ENCODE measurements at regions not wholly inside any gene's neighbourhood (a gene's known extent, or its start where the extent isn't known, plus 50 kb on each side); places are given as distances from the start of the nearest gene placed in this dataset.

DNA sequence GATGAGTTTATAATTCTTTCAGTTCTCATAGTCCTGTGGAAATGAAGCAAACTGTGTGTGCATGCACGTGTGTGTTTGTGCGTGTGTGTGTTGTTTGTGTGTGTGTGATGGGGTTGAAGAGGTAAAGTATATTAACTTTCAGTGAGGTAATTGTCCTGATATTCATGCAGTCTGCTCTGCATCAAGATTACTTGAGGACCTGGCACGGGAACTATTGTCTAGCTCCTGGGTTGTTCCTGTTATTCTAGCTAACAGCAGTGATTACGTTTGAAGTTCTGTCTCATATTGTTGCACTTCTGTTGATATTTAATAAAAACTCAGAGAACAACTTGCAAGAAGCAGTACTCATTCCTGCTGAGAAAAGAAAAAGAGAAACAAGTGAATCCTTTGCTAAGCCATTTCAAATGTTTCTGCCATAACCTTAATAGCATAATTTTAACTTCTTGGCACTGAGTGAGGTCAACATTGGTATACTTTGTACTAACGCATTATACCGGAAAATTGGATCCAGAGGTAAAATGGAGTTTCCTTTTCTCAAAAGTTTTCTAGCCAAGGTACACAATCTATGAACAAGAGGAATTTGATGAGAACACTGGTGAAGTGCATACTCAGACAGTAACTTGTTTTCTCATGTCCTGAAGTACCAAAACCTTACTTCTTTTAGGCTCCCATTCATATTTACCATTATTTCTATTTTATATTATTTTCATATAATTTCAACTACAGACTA, 113.2 kb downstream of the SPCS3 start:
- no peak for TF ChIP-seq JUND (IDR thresholded peaks at IDR 0.05; ENCODE audit: low read depth)
- in situ Hi-C loops (cut with HindIII; ENCODE audit: low pct_unique_long_range_greater_than_20kb, low sequenced_read_pairs) = no loop called here
- DNase-seq (ENCODE audit: low read depth in 1 of 2, low spot score in 1 of 2) = no peak

DNA sequence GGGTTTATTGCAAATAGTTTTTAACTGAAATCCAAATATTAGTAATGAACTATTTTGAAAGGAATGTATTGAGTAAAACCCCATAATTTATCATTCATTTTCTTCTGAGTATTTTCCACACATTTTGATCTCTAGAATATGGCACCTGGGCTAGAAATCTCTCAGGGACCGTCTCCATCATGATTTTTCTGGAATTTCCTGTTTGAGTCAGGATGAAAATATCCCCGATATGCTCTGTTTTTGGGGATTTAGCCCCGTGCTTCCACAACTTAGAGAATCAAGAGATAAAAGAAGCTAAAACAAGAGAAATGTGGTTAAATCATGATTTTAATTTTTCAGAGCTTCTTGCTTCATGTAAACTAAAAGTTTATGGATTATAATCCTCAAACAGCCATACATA, 114.2 kb downstream of the SPCS3 start:
- in situ Hi-C loops (cut with HindIII; ENCODE audit: low pct_unique_long_range_greater_than_20kb, low sequenced_read_pairs) = no loop called here
- no peak for TF ChIP-seq JUND (IDR thresholded peaks at IDR 0.05; ENCODE audit: low read depth)
- DNase-seq (ENCODE audit: low read depth in 1 of 2, low spot score in 1 of 2) = no peak

DNA sequence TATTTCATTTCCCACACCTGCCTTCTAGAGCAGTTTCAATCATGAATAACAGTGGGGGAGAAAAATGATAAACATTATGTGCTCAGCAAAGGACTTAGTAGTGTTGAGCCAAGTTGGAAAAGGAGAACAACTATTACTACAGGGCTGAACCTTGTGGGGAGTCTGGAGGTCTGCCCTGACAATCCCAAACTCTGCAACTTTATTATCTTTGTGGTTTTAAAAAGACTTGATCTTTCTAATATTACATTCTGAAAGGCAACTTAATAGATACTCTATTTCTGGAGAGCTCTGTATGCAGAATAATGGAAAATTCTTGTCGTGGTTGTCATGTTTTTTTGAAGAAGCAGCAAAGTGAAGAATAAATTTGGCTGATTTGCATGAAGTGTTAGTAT, 116.1 kb downstream of the SPCS3 start:
- DNase-seq (ENCODE audit: low read depth in 1 of 2, low spot score in 1 of 2) = no peak

DNA sequence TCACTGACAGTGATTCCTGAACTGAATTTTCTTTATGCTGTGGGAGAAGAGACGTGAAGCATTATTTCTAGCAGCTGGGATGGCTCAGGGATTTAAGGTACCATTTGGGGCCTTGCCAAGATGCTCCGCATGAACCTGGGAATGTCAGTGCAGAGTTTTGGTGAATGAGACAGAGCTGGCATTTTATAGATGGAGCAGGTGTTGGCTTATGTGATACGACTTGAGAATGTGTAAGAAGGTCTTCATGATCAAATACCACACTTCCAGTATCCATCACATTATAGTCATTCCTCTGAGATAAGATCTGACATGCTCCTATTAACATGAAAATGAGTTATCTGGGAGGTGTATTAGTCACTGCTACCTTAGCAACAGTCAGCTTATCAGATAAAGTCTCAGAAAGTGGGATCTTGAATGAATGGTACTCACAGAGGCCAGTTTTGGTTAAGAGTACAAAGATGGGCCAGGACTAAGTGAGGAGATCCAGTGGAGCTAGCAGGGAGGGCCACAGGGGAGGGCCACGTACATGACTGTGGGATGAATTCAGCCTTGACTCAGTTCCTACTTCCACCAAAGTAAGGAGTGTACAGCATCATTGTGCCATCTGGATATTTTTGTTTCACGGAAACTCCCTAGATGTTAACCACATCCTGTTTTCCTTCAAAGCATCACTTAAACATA, 116.7 kb downstream of the SPCS3 start:
- DNase-seq (ENCODE audit: low read depth in 1 of 2, low spot score in 1 of 2) = no peak
- no peak for TF ChIP-seq JUND (IDR thresholded peaks at IDR 0.05; ENCODE audit: low read depth)
- in situ Hi-C loops (cut with HindIII; ENCODE audit: low pct_unique_long_range_greater_than_20kb, low sequenced_read_pairs) = no loop called here

More for the DNA sequence above, 116.1 kb downstream of the SPCS3 start:
- in situ Hi-C loops (cut with HindIII; ENCODE audit: low pct_unique_long_range_greater_than_20kb, low sequenced_read_pairs) = no loop called here
- TF ChIP-seq JUND (IDR thresholded peaks at IDR 0.05; ENCODE audit: low read depth) = no peak

DNA sequence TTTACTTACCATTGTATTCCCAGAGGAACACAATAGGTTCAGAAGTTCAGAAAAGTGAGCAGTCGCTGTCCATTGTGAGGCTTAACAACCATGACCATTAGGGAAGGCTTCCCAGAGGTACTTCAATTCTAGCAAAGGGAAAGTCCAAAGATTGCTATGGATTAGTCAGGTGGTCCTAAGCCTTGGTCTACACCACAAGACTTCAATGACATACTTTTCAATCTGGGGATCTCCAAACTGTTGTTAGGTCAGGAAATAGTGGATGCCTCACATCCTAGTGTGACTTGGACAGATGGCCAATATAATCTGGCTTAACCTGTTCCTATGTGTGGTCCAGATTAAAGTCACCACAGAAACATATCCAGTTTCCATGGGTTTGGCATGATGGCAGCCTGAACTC, 118.0 kb downstream of the SPCS3 start:
- in situ Hi-C loops (cut with HindIII; ENCODE audit: low pct_unique_long_range_greater_than_20kb, low sequenced_read_pairs) = no loop called here
- no peak for TF ChIP-seq JUND (IDR thresholded peaks at IDR 0.05; ENCODE audit: low read depth)
- no peak for DNase-seq (ENCODE audit: low read depth in 1 of 2, low spot score in 1 of 2)

DNA sequence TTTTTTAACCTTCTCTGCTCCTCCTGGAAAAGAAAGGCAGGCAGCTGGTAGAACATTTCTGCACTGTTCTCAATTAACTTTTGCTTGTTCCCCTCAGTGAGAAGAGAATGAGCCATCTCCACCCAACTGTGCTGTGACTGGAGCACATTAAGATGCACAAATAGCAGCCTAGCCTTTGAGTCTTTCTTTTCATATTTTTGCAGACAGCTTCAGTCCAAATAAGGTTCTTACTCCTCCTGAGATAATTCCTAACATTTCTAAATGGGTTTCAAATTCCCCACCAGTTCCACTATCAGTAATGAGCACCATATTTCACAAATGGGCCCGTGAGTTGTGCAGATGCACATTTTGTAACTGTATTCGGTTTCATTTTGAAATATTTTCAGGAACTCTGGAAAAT, 118.6 kb downstream of the SPCS3 start:
- no peak for TF ChIP-seq JUND (IDR thresholded peaks at IDR 0.05; ENCODE audit: low read depth)
- in situ Hi-C loops (cut with HindIII; ENCODE audit: low pct_unique_long_range_greater_than_20kb, low sequenced_read_pairs) = no loop called here
- DNase-seq (ENCODE audit: low read depth in 1 of 2, low spot score in 1 of 2) = no peak

DNA sequence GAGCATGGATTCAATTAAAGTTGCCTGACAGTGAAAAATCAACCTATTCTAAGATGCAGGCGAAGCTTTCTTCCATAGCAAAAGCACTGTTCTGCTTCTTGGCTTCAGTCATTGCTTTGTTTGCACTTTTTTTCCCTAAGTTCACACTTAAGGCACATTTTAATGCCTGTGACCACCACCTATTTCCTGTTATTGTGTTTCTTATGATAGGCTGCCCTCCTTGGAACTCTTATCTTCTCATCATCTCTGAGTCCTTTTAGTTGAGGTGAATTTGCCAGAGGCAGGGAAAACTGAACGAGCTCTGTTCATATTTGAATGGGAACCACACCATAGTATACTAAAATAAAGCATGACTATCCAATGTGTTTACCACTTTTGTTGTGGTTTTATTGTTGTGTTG, 119.8 kb downstream of the SPCS3 start:
- no peak for DNase-seq (ENCODE audit: low read depth in 1 of 2, low spot score in 1 of 2)
- in situ Hi-C loops (cut with HindIII; ENCODE audit: low pct_unique_long_range_greater_than_20kb, low sequenced_read_pairs) = no loop called here
- no peak for TF ChIP-seq JUND (IDR thresholded peaks at IDR 0.05; ENCODE audit: low read depth)

DNA sequence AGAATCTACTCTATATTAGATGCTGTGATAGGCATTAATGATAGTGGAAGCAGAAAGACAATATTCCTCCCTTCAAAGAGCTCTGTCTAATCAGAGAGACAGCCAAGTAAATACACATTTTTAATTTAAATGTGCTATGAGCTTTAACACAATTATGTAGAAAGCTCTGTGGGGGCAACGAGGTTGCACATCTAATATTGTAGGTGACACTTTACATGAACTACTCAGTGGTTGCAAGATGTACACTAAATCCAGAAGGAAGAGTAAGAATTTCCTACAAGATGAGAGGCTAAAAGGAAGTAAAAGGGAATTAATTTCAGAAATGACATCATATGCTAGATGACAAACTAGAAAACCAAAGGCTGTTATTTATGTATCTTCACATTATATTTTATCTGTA, 120.9 kb downstream of the SPCS3 start:
- no peak for DNase-seq (ENCODE audit: low read depth in 1 of 2, low spot score in 1 of 2)
- no peak for TF ChIP-seq JUND (IDR thresholded peaks at IDR 0.05; ENCODE audit: low read depth)
- in situ Hi-C loops (cut with HindIII; ENCODE audit: low pct_unique_long_range_greater_than_20kb, low sequenced_read_pairs) = no loop called here

DNA sequence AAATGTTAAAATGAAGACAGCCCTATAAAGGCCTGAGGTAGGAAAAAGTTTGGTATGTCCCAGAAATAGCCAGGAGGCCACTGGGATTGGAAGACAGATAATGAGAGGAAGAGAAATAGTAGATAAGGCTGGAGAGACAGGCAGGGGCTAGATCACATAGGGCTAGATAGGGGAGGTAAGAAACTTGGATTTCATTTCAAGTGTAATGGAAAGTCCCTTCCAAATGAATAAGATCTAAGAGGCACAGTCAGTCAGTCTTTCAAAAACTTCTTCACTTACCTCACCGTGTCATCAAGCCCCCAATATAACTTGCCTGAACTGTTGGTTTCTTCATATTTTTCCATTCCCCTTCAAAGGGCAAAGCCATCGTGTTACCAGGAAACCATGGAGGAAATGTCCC, 121.8 kb downstream of the SPCS3 start:
- in situ Hi-C loops (cut with HindIII; ENCODE audit: low pct_unique_long_range_greater_than_20kb, low sequenced_read_pairs) = no loop called here
- no peak for TF ChIP-seq JUND (IDR thresholded peaks at IDR 0.05; ENCODE audit: low read depth)

DNA sequence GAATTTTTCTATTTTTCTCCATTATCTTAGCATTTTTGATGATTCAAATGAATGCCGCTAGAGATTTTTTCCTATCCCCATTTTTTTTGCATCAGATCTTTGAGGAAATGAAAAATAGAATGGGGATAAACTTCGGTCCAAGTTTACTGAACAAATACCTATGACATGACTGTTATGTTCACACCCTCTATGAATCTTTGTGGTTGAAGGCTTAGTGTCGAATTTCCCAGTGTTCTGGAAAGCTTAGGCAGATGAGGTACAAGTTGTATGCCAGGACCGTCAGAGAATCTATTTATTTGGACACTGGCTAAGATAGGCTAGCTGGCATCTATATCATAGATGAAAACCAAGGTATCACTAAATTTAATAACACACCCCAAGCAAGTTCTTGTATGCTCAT, 123.4 kb downstream of the SPCS3 start:
- DNase-seq (ENCODE audit: low read depth in 1 of 2, low spot score in 1 of 2) = no peak
- TF ChIP-seq JUND (IDR thresholded peaks at IDR 0.05; ENCODE audit: low read depth) = no peak
- in situ Hi-C loops (cut with HindIII; ENCODE audit: low pct_unique_long_range_greater_than_20kb, low sequenced_read_pairs) = no loop called here

More for the DNA sequence above, 121.8 kb downstream of the SPCS3 start:
- DNase-seq (ENCODE audit: low read depth in 1 of 2, low spot score in 1 of 2) = no peak

DNA sequence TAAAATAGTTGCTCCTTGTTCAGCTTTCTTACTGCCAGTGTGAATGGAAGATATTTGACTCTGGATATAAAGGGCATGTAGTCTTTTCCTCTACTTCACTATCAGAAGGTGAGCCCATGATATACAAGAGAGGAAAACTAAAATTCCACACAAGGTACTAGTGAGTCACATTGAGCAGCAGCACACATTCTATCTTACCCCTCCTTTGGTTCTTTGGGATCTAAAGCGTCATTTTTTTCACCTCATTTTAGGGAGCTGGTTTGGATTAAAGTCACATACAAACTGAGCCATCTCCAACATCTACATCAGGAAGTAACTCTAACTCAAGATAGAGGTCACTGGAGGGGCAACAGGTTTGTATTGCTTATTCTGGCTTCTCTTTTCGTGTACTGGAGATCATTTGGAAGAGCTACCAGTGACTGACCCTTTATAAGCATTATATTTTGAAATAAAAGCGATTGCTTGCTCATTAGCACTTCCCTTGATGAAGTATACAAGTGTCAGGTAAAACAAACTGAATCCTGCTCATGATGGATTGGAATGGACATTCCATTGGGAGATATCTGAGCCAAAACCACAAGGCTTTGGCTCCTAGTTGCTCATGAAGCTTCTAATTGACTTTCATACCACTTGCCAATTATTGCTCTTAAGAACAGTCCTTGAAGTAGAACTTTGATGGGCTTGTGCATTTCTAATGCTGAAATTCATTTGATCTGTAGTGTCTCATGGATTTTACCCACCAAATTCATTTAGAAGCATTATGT, 124.1 kb downstream of the SPCS3 start:
- no peak for TF ChIP-seq JUND (IDR thresholded peaks at IDR 0.05; ENCODE audit: low read depth)
- DNase-seq (ENCODE audit: low read depth in 1 of 2, low spot score in 1 of 2) = no peak
- in situ Hi-C loops (cut with HindIII; ENCODE audit: low pct_unique_long_range_greater_than_20kb, low sequenced_read_pairs) = no loop called here

DNA sequence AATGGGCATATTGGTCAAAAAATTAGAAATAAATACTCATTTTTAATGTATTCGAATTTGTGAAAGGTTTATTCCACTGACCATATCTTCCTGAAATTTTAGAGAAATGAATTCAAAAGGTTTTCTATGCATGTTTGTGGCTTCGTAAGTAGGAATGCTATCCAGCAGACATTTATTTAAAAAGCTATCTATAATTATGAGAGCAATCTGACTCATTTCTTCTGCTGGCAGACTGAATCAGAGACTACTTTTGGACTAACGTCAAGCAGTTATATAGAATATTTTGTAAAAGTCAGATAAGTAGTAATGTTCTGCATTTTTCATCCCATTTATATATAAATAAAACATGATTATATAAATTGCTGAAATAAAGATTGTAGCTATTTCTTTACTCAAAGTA, 125.0 kb downstream of the SPCS3 start:
- TF ChIP-seq JUND (IDR thresholded peaks at IDR 0.05; ENCODE audit: low read depth) = no peak
- in situ Hi-C loops (cut with HindIII; ENCODE audit: low pct_unique_long_range_greater_than_20kb, low sequenced_read_pairs) = no loop called here
- DNase-seq (ENCODE audit: low read depth in 1 of 2, low spot score in 1 of 2) = no peak

DNA sequence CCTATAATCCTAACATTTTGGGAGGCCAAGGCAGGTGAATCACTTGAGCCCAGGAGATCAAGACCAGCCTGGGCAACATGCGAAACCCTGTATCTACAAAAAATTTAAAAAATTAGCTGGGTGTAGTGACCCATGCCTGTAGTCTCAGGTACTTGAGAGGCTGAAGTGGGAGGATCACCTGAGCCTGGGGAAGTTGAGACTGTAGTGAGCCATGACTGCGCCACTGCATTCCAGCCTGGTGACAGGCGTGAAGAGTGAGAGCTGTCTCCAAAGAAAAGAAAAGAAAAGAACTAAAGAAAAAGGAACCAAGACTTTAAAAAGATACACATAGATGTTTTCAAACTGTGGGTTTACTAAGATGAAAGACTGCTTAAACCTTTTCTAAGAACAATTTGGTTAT, 129.0 kb downstream of the SPCS3 start:
- no peak for TF ChIP-seq JUND (IDR thresholded peaks at IDR 0.05; ENCODE audit: low read depth)

More for the DNA sequence above, 129.0 kb downstream of the SPCS3 start:
- no peak for DNase-seq (ENCODE audit: low read depth in 1 of 2, low spot score in 1 of 2)
- in situ Hi-C loops (cut with HindIII; ENCODE audit: low pct_unique_long_range_greater_than_20kb, low sequenced_read_pairs) = no loop called here

Measured in T47D (cell line).